ENCODE measurements at regions not wholly inside any gene's neighbourhood (a gene's known extent, or its start where the extent isn't known, plus 50 kb on each side); places are given as distances from the start of the nearest gene placed in this dataset.
"Not testable (repeated sequence)": the region's sequence is repeated elsewhere in the genome, so short reads cannot be mapped to it uniquely, and the experiment has no call there.

DNA sequence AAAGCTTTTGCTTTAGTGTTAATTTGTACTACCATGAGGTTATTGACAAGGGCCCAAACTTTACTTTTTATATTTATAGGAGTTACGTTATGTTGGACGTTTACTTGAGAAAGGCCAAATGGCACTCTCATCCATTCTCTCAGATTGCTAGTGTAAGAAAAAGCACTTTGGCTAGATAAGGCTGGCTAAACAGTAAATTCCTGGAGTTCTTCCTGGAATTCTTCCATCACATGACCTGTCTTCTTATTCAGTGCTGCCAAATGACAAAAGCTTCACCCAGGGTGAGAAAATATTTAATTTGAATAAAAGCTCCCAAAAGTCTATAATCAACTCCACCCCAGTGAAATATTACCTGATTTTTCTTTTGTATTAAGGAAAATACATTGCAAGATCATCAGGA, 1568.9 kb upstream of the ACO1 start:
- no peak for DNase-seq (ENCODE audit: low read depth)

DNA sequence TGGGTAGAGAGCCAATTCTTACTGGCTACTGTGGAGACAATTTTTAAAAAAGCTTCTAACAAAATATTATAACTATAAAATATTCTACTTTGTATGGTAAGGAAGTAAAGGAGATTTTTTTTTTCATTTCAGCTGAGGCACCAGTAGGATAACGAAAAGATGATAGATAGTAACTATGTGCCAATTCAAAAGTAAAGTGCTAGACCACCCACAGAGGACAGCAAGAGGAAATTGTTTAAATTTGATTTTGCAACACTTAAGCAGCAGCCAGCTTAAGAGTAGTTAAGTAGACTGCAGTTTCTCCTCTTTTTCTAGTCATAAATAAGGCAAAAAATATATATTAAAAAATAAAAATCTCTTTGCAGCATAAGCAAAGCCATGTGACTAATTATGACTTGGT, 1539.3 kb upstream of the ACO1 start:
- DNase-seq (ENCODE audit: low read depth), result no peak

DNA sequence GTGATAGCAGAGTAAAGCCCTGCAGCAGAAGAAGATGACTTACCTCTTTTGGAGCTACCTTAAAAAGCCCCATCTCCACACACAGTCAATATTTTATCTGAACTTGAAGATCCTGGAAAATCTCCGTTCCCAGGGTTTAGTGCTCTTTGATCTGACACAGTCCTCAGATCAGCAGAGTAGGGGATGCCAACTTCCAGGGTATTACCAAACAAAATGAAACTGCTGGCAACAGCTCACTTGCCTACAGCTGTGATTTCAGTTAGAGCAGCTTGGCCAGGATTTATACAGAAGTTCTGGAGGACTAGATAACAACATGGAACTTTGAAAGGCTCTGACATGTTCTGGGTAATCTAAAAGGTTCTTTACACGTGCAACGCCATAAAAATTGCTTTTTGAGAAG, 1537.8 kb upstream of the ACO1 start:
- no peak for DNase-seq (ENCODE audit: low read depth)

DNA sequence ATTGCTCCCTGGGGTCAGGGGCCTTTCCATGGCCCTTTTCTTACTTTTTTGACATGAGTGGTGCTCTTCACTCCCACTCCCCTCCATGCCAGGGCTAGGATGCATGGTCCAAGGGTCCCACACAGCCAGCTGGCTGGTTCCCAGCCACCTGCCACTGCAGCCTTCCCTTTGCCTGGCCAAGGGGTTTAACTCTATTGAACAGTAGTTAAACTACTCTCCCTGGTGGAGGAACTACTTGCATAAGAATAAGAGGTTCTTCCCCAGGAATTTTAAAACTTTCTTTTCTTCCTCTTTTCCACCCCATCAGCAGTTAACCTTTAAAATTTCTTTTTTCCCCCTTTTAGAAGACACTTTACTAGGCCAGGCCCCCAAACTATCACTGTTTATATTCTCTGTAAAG, 1532.8 kb upstream of the ACO1 start:
- no peak for DNase-seq (ENCODE audit: low read depth)

DNA sequence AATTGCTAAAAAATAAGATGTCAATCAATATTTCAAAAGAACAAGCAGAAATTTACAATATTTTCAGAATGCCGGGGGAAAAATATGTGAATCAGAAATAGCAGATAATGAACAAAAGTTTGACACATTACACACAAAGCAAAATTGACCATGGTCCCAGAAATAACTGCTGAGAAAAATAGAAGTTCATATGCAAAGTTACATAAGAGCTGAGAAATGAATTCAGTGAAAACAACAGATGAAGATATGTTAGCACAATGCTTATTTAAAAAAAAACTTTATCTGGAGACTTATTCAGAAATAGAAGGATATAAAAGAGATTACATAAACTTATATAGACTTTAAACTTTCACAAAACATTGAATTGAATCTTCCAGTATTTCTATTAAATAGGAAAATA, 1483.7 kb upstream of the ACO1 start:
- DNase-seq (ENCODE audit: low read depth), result no peak

DNA sequence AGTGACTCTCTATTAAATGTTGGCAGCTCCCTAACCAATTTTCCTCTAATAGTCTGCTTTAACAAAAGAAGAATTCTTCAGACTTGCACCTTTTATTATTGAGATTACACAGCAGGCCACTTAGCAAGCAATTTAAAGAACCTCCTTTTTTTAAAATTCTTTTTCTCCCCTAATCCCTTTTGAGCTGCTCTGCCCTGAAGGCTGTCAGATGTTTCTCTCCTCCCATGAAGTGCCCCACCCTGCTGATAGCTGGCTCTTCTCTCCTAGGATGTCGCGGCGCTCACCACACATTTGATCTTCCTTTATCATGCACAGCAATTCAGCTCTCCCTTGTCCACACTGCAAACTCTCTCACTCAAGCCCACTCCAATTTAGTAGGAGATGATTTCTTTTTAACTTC, 1471.1 kb upstream of the ACO1 start:
- DNase-seq (ENCODE audit: low read depth), result no peak

DNA sequence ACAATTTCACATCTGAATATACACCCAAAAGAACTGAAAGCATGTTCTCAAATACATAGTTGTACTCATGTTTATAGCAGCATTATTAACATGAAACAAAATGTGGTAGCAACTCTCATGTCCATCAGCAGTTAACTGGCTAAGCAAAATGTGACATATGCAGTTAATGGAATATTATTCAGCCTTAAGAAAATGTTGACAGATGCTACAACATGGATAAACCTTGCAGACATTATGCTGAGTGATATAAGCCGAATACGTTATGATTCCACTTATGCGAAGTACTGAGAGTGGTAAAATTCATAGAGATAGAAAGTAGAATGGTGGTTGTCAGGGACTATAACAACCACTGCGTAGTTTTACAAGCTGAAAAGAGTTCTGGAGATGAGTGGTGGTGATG, 1469.0 kb upstream of the ACO1 start:
- no peak for DNase-seq (ENCODE audit: low read depth)

DNA sequence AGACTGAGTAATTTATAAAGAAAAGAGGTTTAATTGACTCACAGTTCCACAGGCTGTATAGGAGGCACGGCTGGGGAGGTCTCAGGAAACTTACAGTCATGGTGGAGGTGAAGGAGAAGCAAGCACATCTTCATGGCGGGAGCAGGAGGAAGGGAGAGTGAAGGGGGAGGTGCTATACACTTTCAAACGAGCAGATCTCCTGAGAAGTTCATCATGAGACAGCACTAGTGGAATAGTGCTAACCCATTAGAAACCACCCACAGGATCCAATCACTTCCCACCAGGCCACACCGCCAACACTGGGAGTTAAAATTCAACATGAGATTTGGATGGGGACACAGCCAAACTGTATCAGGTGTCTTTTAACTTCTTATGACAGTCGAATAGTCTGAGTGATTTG, 1459.3 kb upstream of the ACO1 start:
- DNase-seq (ENCODE audit: low read depth), result no peak

DNA sequence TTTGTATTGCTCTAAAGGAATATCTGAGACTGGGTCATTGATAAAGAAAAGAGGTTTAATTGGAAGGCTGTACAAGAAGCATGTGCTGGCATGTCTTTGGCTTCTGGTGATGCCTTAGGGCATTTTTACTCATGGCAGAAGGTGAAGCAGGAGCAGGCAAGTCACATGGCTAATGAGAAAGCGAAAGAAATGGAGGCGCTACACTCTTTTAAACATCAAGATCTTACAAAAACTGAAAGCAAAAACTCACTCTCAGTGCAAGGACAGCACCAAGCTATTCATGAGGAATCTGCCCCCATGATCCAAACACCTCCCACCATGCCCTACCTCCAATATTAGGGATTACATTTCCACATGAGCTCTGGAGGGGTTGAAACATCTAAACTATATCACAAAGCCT, 1458.8 kb upstream of the ACO1 start:
- no peak for DNase-seq (ENCODE audit: low read depth)

DNA sequence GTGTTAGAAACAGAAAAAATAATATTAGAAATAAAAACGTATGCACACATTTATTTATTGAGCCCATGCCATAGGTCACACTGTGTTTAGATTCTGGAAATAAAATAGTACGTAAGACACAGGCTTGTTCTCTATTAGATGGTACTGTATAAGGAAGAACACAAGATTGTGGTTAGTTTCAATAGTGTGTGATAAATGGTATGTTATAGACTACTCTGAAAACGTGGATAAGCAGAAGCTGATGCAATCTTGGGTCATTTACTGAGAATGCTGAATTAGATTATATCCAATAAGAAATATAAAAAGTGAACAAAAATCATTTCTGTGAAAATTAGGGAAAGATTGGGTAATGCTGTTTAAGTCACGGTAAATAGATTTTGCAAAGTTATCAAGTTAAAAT, 1456.4 kb upstream of the ACO1 start:
- DNase-seq (ENCODE audit: low read depth), result no peak

DNA sequence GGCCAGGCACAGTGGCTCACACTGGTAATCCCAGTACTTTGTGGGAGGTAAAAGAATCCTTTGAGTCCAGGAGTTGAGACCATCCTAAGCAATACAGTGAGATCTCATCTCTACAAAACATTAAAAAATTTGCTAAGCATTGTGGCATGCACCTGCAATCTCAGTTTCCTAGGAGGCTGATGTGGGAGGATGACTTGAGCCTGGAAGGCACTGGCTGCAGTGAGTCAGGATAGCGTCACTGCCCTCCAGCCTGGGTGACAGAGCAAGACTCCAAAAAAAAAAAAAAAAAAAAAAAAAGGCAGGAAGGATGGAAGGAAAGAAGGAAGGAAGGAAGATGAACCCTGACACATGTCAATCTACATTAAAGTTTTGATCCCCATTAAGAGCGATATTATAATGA, 1452.2 kb upstream of the ACO1 start:
- DNase-seq (ENCODE audit: low read depth), result no peak

DNA sequence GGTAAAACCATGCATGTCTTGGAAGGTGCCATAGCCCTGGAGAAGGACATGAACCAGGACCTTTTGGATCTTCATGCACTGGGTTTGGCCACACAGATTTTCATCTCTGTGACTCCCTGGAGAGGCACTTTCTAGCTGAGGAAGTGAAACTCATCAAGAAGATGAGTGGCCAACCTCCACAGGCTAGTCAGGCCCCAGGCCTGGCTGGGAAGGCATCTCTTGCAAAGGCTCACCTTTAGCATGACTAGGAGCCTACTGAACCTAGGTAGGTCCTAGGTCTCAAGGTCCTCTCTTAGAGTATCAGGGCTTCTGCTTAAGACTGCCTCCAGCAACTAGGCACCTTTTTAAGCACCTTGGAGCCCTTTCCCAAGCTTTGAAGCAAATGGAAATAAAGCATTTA, 1448.7 kb upstream of the ACO1 start:
- no peak for DNase-seq (ENCODE audit: low read depth)

DNA sequence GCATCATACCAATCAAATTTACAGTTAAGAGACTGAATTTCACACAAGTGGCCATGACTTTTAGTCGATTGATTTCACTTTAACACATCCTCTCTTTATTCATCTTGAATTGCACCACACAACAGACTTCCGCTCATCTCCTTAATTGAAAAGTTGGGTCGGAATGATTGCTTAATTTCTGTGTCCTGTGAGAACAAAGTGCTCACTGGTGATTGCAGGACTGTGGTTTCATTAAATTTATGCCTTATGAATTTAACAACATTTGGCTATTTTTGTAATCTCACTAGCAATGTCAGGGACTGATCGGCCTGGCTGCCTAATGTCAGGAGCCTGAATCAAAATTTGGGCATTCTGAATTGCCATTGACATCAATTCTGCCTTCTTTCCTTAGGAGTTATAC, 1447.3 kb upstream of the ACO1 start:
- no peak for DNase-seq (ENCODE audit: low read depth)

DNA sequence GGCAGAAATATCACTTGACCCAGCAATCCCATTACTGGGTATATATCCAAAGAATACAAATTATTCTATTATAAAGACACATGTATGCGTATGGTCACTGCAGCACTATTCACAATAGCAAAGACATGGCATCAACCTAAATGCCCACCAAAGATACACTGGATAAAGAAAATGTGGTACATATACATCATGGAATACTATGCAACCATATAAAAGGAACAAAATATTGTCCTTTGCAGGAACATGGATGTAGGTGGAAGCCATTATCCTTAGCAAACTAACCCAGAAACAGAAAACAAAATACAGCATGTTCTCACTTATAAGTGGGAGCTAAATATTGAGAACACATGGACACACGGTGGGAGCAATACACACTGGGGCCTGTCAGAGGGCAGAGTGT, 1441.6 kb upstream of the ACO1 start:
- not testable (repeated sequence) for DNase-seq (ENCODE audit: low read depth)

DNA sequence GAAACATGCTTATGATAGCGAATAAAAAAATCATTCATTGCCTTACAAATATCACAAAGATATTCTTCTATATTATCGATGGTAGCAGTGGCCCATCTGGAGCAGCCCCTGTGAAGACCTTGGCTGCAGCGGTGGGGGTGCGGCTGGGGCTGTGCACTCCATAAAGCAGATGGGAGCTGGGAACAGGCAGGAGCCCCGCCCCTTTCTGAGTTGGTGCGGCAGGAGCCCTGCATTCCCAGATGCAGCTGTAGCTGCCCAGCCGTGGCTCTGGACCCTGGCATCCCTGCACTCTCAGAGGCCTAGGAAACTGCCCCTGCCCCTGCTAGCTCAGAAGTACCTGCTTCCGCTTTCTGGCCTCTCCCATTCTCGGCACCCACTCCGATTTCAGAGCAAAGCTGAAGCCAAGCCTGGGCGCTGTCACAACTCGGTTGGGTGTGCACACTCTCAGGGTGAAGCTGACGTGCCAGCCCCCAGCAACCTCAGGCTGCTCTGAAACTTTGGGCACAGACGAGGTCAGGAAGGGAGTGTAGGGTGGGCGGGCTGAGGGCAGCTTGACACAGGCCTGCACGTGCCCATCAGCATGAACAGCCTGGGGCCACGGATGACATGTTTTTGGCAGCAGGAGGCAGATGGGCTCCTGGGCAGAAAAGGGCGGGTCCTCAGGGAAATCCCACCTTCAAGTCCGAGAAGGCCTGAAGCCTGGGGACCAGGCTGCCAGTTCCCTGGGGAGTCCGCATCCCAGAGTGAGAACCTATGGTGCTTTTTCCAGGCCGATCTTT, 1440.8 kb upstream of the ACO1 start:
- DNase-seq (ENCODE audit: low read depth), result no peak

DNA sequence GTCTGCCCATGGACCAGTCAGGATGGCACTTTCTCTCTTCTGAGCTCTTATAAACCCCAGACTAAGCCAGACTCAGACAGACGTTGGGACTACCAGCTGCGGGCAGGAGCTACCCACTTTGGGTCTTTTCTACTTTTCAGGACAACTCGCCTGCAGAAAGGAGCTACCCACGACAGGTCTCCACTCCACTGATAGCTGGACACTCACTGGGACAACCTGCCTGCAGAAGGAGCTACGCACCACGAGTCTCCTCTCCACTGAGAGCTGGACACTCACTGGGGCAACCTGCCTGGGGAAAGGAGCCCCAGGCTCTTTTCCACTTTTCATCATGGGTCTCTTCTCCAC, 1440.2 kb upstream of the ACO1 start:
- no peak for DNase-seq (ENCODE audit: low read depth)

DNA sequence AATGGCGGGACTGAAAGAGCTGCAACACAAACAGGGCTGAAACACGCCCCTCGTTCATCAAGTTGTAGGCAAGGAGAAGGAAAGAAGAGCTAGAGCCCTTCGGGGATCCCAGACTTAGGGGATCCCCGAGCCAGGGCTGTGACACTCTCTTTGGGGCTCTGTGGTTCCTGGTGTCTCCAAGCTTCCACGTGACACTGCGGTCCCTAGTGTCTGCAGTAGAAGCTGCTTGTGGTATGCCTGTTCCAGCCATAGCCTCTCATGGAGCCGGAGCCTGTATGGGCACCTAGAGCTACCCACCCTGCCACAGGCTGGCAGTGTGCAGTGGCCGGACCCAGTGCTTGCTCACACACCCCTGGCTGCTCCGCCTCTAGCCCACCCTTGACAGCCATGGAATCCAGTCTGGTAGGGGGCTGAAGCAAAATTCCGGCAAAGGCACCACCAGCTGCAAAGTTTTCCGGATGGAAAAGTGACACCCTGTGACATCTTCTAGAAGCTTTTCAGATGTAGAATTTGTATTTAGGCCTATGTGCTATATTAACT, 1439.6 kb upstream of the ACO1 start:
- no peak for DNase-seq (ENCODE audit: low read depth)

DNA sequence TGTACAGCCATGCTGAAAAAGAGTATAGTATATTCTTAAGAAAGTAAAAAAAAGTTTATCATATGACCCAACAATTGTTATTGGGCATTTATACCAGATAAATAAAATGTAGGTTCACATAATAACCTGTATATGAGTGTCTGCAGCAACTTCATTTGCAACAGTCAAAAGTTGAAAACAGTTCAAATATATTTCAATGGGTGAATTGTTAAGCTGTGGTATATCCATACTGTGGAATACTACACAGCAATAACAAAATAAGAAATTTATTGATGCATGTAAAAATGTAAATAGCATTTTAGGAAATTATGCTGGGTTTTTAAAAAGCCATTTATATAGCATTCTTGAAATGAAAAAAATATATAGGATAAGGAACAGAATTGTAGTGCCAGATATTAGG, 1420.1 kb upstream of the ACO1 start:
- DNase-seq (ENCODE audit: low read depth), result no peak

DNA sequence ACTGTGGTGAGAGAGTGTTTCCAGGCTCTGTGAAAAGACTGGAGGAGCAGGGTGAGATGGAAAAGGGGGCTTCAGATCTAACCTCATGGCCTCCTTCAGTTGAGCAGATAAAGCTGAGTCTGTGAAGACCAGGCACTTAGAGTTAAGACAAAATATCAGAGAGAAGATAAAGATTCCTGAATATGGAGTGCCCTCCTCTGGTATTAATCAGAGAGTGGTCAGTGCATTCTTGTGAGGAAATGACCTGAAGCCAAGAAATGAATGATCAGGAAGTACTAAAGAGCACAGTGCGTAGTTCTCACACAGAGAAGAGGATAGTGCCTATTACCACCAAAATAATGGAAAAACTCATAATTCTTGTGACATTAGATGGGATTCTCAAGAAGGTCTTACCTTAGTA, 1417.0 kb upstream of the ACO1 start:
- no peak for DNase-seq (ENCODE audit: low read depth)

DNA sequence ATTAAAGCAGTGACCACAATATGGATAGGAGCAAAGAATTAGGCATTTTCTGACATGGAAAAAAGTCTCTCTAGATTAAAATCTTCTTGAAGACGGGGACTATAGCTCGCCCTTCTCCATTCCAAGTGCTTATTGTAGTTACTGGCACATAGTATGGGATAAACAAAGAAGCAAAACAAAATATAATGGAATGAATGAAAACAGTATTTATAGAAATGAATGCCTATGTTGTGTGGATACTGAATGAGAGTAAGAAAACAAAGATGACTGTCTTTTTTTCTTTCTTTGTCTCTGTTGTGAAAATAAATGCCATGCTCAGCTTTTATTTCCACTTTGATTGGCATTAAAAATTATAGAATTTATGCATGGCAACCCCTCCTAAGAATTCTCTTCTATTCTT, 1414.3 kb upstream of the ACO1 start:
- no peak for DNase-seq (ENCODE audit: low read depth)

DNA sequence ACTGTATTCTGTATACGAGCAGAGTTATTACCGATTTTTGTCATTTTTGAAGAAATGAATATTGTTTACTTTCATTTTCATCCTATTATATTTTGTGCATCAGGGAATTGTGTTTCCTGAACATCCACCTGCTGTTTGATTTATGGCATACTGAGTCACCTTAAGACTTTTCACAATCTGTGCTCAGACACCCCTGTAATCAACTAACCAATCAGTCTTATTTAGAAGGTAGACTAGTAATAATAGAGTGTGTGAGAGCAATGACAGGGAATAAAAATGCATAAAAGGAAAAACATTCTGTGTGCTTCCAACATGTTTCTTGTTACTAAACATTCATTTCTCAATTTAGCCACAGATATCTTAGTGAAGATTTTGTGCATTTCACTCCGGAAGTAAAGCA, 1413.6 kb upstream of the ACO1 start:
- no peak for DNase-seq (ENCODE audit: low read depth)

DNA sequence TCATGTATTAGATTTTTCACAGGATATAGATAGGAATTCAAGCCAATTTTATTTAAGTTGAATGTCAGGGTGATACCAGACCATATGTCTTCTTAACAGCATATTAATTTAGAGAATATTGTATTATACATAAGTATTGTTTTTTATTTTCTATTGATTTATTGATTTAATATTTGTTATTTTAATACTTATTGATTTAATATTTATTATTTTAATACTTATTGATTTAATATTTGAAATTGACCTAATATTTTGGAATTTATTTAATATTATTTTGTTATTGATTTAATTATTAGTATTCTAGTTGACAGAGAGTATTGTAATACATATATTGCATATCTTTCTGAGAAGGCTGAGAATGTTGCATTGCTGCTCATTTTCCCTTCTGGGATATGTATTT, 1411.8 kb upstream of the ACO1 start:
- DNase-seq (ENCODE audit: low read depth), result no peak

DNA sequence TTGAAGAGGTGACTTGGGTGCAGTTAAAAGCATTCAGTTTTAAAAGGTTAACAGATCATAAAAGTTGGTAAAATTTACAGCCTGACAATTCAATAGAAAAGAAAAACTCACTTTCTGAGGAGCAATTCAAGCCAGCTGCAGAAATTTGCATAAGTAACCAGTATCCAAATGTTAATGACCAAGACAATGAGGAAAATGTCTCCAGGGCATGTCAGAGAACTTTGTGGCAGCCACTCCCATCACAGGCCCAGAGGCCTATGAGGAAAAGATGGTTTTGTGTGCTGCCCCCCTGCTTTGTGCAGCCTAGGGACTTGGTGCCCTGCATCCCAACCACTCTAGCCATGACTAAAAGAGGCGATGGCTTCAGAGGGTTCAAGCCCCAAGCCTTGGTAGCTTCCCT, 1406.5 kb upstream of the ACO1 start:
- no peak for DNase-seq (ENCODE audit: low read depth)

DNA sequence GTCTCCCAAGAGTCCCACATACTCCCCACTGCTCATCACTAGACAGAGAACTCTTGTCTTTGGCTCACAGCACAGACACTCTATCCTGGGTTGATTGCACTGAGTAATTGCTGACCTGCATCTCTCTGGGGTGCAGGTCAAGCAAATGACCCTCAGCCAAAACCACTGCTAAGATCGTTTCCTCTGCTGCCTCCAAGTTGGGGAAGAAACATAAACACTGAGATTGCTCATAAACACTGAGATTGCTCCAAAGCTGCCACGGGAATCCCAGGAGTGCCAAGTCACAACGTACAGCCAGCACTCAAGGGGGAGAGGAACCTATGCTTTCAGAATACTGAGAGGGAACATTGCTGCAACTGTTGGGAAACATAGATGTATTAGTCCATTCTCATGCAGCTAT, 1402.1 kb upstream of the ACO1 start:
- no peak for DNase-seq (ENCODE audit: low read depth)
